Superior temporal gyrus (tissue), 1 donor: ENCODE measurements at regions not wholly inside any gene's neighbourhood (a gene's known extent, or its start where the extent isn't known, plus 50 kb on each side); places are given as distances from the start of the nearest gene placed in this dataset.
"Not testable (repeated sequence)": the region's sequence is repeated elsewhere in the genome, so short reads cannot be mapped to it uniquely, and the experiment has no call there.

ENCODE experiments used
- DNase-seq: peaks from one replicate; pipeline ENCODE4 v3.0.0-alpha.2; 2016; ENCODE audit errors: extremely low spot score

GRCh38 chr5:6548756-6549285, 84.0 kb downstream of the NSUN2 start:
- no peak for DNase-seq

GRCh38 chr5:6547926-6548519, 84.8 kb downstream of the NSUN2 start:
- DNase-seq, result not testable (repeated sequence)

- no peak for DNase-seq
These were observed 85.3 kb downstream of the NSUN2 start for GRCh38 chr5:6547498-6547897.

- DNase-seq, result peak; percentile 32
These were observed 86.8 kb downstream of the NSUN2 start for GRCh38 chr5:6545770-6546690.

- DNase-seq, result no peak
These were observed 87.7 kb downstream of the NSUN2 start for GRCh38 chr5:6545036-6545693.

- DNase-seq, result no peak
These were observed 88.3 kb downstream of the NSUN2 start for GRCh38 chr5:6544561-6544935.
